Activated CD8-positive, alpha-beta memory T cell treated with anti-CD3 and anti-CD28 coated beads, Interleukin-2, amount 50 U/mL, for 1 hour (primary cell): ENCODE measurements at regions not wholly inside any gene's neighbourhood (a gene's known extent, or its start where the extent isn't known, plus 50 kb on each side); places are given as distances from the start of the nearest gene placed in this dataset.

Experiments used
- DNase-seq: peaks from one replicate; pipeline ENCODE4 v3.0.0-alpha.2; 2020; ENCODE audit errors: extremely low read depth

DNA sequence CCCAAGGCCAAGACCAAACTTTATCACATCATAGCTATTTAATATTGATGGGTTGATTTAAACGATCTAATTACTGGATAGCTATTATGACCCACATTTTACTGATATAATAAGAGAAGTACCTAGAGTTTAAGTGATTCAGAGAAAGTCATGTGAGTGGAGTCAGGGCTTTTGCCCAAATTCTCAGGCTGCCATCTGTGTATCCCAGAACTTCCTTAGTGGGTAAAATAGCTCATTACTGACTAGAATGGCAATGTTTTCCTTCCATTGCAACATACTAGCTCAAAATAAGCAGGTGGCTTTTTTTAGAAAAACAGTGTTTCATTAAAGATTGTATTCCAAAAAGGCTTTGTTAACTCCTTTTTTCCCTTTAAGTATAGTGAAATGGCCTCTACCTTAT, 113.9 kb upstream of the MAF start:
- no peak for DNase-seq

DNA sequence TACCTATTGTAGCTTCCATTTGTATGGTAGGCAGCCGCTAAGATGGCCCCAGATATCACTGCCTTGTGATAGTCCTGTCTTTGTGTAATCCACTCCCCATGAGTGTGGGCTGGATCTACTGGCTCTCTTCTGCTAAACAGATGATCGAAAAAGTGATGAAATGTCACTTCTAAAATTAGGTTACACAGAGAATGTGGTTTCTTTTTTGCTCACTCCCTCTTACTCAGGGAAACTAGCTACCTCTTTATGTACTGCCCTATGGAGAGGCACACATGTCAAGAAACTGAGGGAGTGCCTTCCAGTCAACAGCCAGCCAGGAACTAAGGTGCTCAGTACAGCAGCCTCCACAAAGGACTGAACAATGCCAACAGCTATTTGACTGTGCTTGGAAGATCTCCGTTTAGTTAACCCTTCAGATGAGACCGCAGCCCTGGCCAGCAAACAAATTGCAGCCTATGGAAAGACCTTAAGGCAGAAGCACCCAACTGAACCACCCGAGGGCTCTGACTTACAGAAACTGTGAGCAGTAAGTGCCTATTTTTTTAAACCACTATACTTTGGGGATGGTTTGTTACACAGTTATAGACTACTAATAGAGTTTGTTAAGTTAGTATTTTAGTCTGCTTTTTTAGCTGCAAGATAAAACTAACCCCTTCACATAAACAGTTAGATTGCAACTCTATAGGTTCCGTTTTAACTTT, 113.2 kb upstream of the MAF start:
- no peak for DNase-seq

DNA sequence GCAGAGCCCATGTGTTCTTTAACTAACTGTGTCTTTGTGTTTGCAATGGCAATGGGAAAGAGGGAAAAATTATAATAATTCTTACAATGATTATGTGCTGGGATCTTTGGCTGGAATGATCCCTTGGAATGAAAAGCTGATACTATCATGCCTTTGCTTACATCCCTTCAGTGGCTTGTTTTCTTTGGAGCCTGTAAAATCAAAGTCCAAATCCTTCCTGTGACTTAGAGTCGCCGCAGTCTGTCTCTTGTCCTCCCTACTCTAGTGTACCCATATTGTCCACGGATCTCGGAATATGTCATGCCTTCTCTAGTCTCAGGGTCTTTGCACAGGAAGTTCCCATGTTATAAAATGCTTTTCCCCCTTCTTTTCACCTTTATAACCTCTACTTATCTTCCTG, 111.7 kb upstream of the MAF start:
- DNase-seq = no peak

DNA sequence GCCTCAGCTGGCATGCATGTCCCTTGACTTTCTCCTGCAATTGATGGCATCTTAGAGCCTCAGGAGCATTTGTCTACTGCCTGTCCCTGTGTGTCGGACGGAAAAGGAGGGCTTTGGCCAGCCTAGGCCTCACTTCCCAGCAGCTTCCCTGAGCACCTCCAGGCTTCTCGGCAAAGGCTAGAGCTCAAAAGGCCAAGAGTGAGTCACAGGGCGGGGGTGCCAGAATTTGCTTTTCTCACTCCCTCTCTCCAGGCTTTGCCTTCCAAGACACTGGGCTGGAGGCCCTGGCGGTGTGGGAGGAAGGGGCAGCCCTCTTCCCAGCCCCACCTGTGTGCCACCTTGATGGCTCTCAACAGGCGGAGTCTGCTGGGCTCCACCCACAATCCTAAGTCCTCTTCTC, 107.3 kb upstream of the MAF start:
- no peak for DNase-seq

DNA sequence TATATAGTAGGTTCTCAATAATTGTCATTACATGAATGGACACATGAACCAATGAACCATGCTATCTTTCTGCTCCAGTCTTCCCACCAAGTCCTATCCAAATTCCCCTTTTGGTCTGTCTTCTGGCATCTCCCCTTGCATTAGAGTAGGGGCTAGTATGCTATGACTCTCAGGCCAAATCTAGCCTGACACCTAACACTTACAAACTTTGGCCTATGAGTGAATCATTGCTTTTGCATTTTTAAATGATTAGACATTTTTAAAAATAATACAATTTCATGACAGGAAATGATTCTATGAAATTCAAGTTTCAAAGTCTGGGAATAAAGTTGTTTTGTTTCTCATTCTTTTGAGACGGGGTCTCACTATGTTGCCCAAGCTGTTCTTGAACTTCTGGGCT, 102.5 kb upstream of the MAF start:
- DNase-seq = no peak

DNA sequence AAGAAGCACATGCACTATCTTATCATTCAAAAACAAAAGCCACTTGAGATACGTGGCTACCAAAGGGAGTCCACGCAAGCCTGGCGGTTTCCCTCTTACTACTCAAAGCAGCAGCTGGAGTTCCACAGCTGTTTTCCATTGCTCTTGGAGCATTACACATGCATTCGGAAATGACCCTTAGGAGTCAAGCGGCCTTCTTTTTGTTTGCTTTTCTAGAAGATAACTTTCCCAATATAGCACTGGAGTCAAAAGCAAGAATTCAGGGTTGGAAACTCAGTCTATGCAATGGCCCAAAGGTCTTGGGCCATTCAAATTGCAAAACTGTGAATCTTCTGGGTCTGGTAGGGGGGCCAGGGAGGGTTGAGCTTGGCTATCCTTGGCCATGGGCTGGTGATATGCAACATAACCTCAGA, 97.8 kb upstream of the MAF start:
- no peak for DNase-seq

DNA sequence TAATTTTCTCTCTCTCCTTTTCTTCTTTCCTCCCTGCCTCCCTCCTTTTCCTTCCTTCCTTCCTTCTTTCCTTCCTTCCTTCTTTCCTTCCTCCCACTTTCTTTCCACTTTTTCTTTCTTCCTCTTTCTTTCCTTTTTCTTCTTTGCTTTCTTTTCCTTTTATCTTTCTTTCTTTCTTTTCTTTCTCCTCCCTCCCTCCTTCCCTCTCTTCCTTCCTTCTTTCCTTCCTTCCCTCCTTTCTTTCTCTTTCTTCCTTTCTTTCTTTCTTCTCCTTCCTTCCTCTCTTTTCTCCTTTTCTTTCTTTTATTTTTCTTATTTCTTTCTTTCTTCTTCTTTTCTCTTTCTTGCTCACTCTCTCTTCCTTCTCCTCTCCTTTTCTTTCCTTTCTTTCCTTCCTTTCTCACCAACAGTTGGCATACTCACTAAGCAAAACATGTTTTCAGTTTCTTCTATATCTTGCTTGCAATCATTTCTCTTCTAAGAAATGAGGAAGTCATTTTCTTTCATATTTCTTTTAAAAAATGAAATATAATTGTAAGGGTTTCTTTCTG, 97.1 kb upstream of the MAF start:
- DNase-seq = no peak

DNA sequence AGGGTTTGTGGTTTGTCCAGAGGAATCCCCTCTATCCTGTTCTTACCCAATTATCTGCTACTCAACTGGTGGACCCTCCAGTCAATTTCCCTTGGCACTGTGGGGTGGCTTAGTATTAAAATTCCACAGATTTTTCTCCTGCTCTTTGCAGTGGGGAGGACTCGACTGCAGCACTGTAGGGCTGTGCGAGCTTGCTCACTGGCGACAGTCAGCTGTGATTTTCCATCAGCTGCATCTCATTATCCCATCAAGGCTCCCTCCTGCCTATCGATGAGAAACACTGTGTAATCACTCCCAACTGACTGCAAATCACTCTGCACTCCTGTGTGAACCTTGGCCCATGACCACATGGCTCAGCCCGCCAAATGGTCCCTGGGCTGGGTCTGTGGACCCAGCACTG, 90.5 kb upstream of the MAF start:
- DNase-seq = no peak

DNA sequence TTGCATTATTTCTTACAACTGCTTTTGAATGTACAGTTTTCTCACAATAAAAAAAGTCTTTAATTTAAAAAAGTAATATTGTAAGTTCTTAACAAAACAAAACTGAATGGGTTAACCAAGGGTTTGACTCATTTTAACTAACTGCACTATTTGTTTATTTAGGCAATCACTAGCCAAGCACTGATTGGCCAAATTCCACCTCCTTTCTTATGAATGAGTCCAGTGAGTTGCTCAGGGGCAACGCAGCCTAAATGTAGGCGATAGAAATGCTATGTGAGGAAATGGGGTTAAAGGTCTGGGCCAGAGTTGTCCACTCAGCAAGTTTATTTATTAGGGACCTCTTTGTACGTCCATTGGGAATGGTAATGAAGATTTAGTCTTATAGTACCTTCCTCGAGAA, 89.6 kb upstream of the MAF start:
- DNase-seq = no peak

DNA sequence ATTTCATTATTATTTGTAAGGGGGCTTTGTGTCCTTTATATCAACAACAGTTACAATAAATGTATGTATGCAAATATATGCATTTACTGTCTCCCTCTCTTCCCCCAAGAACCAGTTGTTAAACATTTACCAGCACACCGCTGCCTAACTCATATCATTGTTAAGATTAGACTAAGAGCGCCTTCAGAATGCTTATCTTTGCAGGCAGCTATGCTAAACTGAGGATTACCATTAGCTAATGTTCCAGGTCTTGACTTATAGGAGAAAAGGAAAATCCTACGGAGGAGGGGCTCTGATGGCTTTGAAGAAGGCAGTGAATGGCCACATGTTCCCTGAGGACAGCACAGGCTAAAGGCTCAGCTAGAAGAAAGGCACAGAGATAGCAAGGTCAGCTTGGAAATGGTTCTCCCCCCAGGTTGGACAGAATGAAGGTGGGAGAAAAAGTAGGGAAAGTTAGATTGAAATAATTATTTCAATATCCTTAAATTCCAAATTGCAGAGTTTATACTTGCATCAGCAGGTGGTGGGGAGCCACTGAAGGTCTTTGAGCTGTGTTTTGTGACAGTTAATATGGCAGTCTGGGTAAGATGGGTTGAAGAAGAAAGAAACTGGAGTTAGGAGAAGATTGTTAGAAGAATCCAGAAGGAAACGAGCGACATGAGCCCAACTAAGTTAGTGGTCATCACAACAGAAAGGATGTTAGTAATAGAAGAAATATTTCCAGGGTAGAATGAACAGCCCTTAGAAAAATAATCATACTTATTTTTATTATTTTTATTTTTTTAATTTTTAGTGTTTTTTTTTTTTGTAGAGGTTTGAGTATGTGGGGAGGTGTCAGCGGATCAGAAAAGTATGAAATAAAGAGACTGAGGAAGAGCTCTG, 87.0 kb upstream of the MAF start:
- no peak for DNase-seq

DNA sequence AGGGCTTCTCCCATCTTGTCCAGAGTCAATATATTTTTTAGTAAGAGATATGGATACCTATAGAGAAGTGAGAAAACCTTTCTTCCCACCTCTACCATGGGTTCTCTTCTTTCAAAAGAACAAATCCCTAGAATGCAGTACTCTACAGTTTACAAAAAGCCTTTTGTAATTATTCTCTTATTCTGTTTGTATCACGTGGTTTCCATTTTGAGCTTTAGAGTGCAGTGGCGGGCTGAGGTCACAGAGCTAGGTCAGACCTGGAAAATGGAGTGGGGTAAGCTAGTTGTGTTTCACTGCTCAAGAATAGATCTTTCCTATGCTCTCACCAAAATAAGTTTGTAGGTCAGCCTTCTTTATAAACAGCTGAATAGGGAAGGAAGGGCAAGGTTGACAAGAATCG, 85.3 kb upstream of the MAF start:
- no peak for DNase-seq

DNA sequence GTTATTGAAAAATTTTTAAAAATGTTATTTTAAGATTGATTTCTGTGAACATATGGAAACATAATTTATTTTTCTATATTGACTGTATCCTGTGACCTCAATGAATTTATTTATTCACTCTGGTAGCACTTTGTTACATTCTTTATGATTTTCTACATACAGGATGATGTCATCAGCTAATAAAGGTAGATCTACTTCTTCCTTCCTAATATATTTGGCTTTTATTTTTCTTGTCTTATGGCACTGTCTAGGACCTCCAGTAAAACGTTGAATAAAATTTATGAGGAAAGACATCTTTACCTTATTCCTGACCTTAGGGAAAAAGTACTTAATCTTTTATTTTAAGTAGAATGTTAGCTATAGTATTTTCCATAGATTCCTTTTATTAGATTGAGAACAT, 78.8 kb upstream of the MAF start:
- no peak for DNase-seq

DNA sequence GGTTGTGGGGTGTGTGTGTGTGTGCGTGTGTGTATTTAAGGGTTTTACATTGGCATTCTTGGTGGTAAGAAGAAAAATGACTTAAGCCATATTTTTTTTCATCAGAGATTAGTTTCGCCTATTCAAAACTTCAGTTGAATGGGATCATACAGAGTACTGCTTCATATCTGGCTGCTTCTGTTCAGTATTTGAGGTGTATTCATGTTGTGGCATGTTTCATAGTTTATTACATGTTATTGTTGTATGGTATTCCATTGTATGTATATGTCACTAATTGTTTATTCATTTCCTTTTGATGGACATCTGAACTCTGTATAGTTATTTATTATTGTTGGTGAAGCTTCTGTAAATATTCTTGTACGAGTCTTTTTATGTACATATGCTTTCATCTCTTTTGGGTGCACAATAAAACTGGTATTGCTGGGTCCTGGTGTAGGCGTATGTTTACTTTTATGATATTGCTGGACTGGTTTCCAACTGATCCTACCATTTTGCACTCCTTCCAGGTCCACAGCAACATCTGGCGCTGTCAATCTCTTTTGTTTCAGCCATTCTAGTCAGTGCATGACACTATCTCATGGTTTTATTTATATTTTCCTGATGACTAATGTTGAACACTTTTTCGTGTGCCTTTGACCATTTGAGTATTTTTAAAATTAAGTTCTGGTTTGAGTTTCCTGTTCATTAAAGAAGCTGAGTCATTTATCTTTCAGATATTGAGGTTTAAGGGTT, 77.4 kb upstream of the MAF start:
- DNase-seq = no peak

DNA sequence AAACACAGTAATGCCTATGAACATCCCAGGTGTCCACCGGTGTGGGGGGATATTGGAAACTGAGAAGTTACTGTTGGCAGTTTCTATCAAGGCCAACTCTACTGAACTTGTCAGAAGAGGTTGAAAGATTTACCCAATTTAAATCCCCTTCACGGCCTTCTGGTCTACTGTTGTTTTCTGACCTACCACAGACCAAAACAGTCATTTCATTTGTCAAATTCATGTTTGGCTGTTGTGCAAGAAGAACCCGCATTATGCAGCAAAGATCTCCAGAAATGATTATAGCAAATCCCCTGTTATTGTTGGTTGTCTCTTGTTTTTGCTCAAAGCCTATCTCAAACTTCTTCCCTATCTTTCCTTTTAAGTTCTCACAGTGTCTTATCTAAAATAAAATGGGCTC, 73.1 kb upstream of the MAF start:
- DNase-seq = no peak

DNA sequence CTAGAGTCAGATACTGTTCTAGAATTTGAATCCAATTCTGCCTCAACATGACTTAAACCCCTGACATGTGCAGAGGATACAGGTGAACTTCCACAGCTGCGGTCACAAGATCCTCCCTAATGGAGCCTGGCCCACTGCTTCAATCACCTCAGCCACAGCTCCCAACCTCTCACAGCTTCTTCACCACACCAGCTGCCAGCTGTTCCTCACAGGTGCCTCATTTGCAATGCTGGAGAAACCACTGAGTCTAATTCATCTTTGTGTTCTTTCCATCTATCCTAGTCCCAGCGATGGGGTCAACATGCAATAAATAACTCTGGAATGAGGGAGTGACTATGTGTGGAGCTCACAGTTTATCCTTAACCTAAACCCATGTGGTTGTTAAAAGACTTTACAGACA, 72.0 kb upstream of the MAF start:
- no peak for DNase-seq

DNA sequence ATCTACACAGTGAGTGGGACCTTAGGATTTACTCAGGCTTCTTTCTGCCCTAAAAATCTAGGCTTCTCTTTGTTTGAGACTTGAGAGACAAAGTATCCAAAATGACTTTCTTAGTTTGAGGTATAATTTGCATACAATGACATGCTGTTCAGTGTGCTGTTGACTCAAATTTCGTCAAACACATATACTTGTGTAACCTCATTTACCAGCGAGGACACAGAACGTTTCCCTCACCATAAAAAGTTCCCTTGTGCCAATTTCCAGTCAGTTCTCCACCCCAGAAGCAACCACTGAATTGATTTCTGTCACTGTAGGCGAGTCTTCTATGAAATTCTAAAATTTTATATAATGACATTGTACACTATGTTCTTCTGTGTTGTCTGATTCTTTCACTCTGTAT, 68.0 kb upstream of the MAF start:
- DNase-seq = no peak

DNA sequence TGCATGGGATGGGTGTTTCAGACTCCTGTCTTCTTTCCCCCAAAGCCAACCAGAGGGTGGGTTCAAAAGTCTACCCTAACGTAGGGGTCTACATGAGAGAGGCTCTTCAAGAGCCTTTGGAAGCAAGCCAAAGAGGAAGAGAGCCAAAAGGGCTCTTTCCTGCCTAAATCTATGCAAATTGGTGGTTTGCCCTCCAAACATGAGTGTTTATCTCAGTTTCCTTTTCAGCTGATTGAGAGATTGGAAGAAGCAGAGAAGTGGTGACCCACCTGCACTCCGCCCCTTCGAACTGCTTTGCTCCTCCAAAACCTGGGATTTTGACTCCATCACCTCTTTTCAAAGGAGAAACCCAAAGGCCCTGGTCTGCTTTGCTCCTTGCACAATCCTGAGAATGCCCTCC, 65.4 kb upstream of the MAF start:
- no peak for DNase-seq

DNA sequence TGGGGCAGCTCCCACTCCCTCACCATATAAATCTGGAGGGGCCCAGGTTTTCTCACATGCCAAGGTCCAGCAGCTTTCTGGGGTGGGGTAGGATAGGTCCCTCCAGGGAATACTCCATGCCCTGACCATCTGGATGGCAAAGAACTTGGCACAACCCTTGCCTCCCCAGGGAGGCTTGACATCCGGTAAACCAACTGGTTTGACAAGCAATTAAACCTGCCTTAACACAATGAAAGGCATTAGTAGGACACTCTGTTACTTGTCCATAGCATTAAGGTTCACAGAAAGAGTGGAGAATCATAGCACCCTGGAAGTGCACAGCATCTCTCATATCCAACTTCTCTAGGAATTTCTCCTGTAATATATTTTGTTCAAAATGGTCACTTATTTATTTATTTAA, 63.9 kb upstream of the MAF start:
- DNase-seq = no peak

DNA sequence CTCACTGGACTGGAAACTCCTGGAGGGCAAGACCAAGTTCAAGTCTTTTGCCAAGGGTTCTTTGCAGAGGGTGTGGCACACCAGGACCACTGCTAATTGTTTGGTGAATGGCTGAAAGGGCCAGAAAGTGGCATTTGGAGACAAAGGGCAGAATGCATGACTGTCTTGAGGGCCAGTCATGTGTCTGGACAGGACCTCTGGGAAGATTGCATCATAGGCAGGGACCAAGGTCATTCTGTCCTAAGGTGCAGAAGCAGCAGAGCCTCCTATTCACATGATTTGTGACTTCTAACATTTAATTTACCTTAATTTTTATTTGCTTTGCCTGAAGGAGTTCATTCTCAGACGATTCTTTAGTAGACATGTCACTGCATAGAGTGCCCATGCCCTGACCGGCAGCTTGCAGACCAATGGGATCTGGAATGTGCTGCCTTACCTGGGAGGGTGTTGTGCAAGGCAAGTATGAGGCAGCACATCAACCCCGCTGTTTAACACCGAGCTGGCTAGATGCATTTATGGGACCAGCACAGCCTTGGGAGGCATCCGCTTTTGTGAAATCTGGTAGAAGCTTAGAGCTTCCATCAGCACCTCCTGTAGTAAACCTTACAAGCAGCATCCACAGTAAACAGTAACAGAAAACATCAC, 62.3 kb upstream of the MAF start:
- DNase-seq = no peak

DNA sequence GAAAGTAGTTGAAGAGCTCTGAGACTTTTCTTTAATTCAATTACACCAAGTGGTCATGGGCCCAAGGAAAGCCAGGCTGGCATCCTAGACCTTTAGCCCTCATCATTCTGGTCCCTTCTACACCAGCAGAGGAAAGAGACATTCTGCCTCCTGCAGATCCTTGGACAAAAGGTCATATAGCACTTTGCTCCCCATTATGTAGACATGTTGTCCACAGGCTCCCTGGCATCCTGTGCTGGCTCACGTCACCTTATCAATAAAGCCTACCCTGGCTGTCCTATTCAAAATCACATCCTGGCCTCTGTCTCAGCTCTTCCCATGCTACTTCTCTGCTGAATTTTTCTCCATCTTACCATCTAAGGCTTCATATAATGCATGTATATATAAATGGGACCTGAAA, 61.6 kb upstream of the MAF start:
- DNase-seq = no peak

DNA sequence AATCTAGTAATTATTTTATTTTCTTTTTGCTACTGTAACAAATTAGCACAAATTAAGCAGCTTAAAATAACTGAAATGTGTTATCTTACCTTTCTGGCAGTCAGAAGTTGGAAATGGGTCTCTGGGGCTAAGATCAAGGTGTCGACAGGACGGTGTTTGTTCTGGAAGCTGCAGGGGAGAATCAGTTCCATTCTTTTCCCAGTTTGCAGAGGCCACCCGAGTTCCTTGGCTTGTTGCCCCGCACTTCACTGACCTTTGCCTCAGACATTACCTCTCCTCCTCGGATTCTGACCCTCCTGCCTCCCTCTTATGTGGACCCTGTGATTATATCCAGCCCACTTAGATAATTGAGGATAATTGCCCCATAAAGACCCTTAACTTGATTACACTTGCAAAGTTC, 61.0 kb upstream of the MAF start:
- DNase-seq = no peak

DNA sequence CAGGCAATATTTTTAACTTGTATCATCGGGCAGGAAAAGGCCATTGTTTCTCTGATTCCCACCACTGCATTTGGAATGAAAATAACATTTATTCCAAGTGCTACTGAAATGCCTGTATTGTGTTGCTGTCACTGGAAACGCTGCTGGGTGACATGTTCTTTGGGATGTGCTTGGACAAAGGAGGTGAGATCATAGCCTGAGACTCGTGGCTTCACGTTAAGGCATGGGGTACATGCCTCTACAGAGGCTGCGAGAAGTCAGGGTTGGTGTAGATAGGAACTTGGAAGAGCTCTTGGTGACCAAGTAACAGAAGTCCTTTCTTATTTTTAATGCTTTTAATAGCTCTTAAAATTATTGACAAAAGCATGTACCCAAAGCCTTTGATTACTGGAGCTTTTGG, 58.8 kb upstream of the MAF start:
- DNase-seq = no peak
